HG03045 (cell line): ENCODE measurements at regions not wholly inside any gene's neighbourhood (a gene's known extent, or its start where the extent isn't known, plus 50 kb on each side); places are given as distances from the start of the nearest gene placed in this dataset.

Experiments
- ATAC-seq: cut with Tn5 transposase; IDR thresholded peaks from one replicate; pipeline ENCODE4 v1.9.1; 2021; ENCODE audit warnings: mild to moderate bottlenecking, moderate library complexity; ENCODE audit not compliant: unreplicated experiment

- ATAC-seq: no peak
These were observed 209.9 kb upstream of the TBX20 start for GRCh38 chr7:35463751-35464150.

DNA sequence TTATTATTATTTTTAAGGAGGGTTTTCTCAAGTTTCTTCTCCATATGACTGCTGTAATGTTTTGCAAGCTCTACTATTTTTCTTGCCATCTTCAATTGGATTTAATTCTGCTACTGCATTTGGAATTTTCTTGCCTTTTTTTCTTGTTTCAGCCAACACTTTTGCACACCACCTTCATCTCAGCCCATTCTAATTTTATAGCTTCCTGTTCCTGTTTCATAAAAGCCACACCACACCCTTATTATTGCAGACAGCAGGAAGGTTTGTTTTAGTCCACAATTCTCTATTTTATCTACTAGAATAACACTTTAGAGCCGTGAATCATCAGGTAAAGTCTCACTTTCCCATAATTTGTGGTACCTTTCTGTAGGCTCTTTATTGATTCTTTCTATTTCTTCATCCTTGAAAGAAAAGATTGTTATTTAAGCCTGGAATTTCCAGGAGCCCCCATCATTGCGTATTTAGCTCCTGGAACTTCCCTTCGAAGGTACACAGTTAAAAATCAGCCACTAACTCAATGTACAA lies 209.3 kb upstream of the TBX20 start:
- ATAC-seq: no peak

DNA sequence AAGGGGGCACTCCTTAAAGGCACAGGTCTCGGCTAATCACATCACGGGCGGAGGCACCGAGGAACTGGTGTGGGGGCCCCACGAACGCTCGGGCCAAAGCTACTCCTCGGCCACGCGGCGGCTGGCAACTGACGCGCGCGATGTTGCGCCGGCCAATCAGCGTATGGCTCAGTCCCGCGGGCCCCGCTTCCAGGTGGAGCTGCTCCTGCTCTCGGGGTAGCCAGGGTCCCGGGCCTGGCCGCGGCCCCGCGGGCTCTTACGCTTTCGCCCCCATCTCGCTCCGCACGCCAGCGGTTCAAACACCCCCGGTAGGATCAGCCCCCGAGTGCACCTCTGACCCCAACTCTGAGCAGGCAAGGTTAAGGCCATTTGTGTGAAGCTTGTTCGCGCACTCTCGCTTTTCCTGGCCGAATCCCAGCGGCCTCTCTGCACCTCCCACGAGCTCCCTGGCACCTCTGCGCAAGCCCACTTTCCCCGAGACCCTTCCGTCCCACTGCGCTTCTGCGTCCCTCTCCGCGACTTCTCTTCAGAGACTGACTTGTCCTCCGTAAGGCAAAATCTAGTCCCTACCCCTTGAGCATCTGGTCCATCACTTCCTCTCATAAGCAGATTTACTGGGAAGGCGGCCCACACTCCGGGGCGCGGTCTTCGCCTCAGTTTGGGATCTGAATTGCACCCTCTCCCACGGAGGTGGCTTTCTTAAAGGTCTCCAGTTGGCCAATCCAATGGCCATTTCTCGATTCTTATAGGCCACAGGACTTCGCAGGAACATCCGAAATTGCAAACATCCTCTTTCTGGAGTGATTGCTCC lies 200.9 kb upstream of the TBX20 start:
- no peak for ATAC-seq

GRCh38 chr7:35450456-35451214 lies 196.7 kb upstream of the TBX20 start:
- no peak for ATAC-seq

GRCh38 chr7:35448486-35448885 lies 194.6 kb upstream of the TBX20 start:
- ATAC-seq: no peak

GRCh38 chr7:35446091-35446490 lies 192.2 kb upstream of the TBX20 start:
- ATAC-seq: no peak

DNA sequence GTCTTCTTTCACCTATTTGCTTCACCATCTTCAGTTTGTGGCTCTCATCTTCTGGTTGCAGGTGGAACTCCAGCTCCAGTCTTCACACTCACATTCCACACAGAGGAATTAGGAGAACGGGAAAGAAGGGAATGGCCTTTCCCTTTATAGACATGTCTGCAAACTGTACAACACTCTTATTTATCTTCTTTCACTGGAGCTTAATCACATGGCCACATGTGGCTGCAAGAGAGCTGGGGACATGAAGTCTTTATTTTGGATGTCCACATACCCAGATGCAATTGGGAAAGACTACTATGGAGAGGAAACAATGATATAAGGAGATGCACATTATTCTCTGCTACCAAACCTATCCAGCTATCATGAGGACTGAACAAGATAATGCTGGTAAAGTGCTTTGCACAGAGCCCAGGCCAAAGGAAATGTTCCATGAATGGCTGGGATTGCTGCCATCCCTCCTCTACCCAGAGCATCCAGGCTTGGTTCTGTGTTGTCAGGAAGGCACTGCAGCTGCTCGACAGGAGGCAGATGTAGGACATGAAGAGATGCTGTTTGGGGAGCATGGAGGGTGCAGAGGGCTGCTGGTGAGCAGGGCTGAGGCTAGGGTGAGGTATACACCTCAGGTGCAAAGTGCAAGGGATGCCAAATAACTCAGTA lies 183.8 kb upstream of the TBX20 start:
- no peak for ATAC-seq

DNA sequence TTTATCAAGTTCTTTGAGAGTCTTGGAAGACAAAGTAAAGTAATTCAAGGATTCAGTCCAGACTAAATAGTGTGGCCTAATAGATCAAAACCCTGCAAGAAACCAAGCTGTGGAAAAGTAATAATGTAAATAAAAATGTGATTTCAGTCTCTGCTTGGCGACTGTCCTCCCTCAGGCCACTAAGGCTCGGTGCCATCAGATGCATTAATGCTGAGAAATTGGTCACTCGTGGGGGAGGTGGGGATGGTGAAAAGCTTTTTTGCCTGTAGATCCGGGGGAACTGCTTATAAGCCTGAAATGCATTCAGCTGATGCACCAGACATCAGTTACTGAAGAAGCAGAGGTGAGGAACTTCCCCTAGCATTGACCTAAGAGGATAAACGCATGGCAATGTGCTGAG lies 182.6 kb upstream of the TBX20 start:
- no peak for ATAC-seq

DNA sequence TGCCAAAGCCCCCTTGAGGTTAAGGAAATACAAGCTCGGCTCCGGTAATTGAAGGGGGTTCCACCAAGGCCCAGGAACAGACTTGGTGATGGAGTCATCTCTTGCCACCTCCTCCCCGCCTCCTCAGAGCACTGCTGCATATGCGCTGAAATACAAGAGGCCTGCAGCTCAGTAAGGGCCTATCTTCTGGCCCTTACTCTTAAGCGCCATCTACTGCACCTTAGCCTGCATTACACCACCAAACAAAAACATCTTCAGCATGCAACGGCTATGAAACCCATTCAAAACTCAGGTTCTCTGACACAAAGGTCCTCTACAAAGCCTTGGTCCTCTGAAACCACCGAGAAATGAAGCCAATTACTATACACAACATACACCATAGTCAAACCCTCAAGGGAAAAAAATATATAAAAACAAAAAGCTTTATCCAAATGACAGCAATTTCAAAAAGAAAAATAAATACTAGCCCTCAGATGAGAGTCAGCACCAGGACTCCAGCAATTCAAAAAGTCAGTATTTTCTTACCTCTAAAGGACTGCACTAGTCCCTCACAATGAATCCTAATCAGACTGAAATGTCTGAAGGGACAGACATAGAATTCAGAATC lies 176.8 kb upstream of the TBX20 start:
- ATAC-seq: no peak

- peak; percentile 57 for ATAC-seq
These were observed 171.1 kb upstream of the TBX20 start for GRCh38 chr7:35424869-35425495.

DNA sequence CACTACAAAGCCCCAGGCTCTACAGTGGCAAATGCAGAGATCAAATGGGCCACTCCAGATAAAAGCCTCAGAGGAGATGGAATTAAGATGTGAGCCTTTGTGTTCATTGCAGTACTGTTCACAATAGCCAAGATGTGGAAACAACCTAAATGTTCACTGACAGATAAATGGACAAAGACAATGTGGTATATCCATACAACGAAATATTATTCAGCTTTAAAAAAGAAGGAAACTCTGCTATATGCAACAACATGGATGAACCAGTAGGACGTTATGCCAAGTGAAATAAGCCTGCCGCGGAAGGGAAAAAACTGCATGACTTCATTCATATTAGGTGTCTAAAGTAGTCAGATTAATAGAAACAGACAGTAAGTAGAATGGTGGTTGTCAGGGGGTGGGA lies 170.5 kb upstream of the TBX20 start:
- no peak for ATAC-seq

DNA sequence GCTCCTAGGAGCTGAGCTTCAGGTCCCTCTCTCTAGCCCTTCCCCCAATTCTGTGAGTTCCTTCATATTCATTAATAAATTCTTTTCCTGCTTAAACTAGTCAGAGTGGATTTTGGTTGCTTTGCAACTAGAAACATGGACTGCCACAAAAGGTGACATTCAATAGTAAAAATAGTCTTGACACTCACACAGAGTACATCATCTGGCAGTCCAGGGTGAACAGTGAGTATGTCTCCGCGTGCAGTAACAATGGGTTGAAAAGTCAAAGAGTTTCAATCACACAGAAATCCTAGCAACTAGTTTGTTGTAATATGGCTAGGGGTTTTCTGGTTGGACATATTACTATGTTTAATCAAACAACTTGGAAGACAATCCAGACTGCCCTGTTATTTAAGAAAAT lies 168.8 kb upstream of the TBX20 start:
- no peak for ATAC-seq

- no peak for ATAC-seq
These were observed 166.8 kb upstream of the TBX20 start for GRCh38 chr7:35420656-35421055.

DNA sequence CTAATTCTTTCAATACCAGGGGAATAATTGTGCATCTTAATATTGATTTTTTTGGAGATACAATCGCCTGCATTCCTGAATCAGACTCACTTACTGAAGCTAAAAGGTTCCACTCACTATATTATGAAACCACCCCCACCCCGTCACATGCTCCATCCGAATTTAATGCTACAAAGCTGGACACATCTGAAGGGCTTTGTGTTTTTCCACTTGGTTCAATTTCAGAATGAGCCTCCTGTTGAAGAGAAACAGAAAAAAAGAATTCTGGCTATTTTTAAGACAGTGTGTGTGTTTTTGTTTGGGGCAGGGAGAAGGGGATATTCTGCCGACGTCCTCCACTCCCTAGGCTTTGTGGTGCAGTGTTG lies 165.5 kb upstream of the TBX20 start:
- ATAC-seq: no peak

DNA sequence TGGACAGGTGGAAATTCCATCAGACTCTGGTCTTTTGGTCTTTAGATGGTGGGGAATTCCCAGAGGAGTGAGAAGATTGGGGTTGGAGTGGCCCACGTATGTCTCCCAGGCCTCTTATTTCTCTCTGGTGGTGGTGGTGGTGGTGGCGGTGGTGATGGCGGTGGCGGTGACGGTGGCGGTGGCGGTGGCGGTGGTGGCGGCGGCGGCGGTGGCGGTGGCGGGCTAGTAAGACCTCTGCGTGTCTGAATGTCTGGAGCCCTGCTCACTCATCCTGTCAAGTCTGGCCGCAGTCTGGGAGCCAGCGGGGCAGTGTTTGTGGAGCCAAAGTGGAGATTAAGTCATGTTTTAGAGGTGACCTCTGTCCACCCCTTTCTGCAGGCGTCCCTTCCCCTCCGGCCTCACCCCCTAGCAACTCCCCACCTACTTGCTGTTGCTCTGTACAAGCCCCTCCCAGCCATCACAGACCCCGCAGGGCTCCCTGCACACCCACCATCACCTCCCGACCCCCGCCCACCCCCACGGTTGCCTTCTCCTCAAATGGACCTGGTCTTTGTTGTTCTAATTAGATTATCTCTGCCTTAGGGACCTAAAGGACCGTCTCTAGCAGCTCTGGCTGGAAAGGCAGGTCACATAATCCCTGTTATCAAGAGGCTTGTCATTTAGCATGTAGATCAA lies 165.0 kb upstream of the TBX20 start:
- no peak for ATAC-seq

GRCh38 chr7:35416568-35416967 lies 162.7 kb upstream of the TBX20 start:
- no peak for ATAC-seq

GRCh38 chr7:35415411-35415822 lies 161.5 kb upstream of the TBX20 start:
- no peak for ATAC-seq

GRCh38 chr7:35411331-35411730 lies 157.4 kb upstream of the TBX20 start:
- ATAC-seq: no peak

DNA sequence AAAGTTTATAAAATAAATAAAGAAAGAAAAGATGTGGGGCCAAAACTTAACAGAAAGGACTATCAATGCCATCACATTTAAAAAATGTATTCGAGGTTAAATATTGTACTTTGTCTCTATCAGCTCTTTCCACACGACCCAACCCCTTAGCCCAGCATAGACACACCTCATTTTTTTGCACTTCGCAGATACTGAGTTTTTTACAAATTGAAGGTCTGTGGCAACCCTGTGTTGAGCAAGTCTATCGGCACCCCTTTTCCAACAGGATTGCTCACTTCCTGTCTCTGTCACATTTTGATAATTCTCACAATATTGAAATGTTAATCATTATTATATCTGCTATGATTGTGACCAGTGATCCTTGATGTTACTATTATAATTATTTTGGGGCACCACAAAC lies 151.6 kb upstream of the TBX20 start:
- no peak for ATAC-seq

DNA sequence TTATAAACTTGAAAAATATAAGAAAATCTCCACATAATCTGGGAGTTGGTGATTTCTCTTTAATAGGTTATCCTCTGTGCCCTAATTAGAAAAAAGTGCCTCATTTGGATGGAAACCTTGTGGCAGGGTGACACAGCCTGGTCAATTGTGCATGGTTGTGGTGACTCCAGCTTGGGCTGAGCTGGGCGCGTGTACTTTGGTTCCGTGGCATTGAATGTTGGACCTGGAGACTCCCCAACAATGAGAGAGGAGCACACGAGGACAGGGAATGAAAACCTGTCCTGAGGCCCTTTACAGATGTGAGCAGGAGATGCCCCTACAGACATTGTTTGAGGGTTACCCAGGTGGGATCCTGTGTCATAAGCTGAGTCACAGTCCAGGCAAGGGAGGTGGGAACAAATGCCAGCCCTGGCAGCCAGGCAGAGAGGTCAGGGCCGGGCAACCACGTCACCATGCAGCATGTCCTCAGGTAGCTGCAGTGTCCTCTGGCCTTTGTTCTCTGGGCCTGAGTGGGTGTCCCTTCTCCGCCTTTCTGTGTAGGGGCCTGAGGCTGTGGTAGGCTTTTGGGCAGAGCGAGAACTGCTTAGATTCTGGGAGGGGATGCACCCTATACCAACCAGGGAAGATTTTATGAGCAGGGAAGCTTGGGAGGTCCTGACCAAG lies 147.4 kb upstream of the TBX20 start:
- no peak for ATAC-seq
